BLaER1 treated with 17β-estradiol and CSF1 and Interleukin-3, amounts not matched to agents 10 nM and 100 nM (cell line): ENCODE measurements at regions not wholly inside any gene's neighbourhood (a gene's known extent, or its start where the extent isn't known, plus 50 kb on each side); places are given as distances from the start of the nearest gene placed in this dataset.

ENCODE experiments used
- H3K27ac ChIP-seq, 11 experiments: shearing (Covaris generic); formaldehyde crosslinking; 2 replicates each; pipeline ENCODE4 v1.8.1; 2022
- H3K27me3 ChIP-seq, 11 experiments: shearing (Covaris generic); formaldehyde crosslinking; 2 replicates each; pipeline ENCODE4 v1.8.1; 2022
- H3K36me3 ChIP-seq, 11 experiments: shearing (Covaris generic); formaldehyde crosslinking; 2 replicates each; pipeline ENCODE4 v1.8.1; 2022
- H3K4me1 ChIP-seq, 10 experiments: shearing (Covaris generic); formaldehyde crosslinking; 2 replicates each; pipeline ENCODE4 v1.8.1; 2022
- H3K4me2 ChIP-seq, 11 experiments: shearing (Covaris generic); formaldehyde crosslinking; 2 replicates each; pipeline ENCODE4 v1.8.1; 2022
- H3K4me3 ChIP-seq, 10 experiments: shearing (Covaris generic); formaldehyde crosslinking; 2 replicates each; pipeline ENCODE4 v1.8.1; 2022
- H3K9ac ChIP-seq, 11 experiments: shearing (Covaris generic); formaldehyde crosslinking; 2 replicates each; pipeline ENCODE4 v1.8.1; 2022
- H3K9me3 ChIP-seq, 11 experiments: shearing (Covaris generic); formaldehyde crosslinking; replicated peaks in 1 of 11; 2 replicates each; pipeline ENCODE4 v1.8.1; 2022
- H4K20me1 ChIP-seq, 11 experiments: shearing (Covaris generic); formaldehyde crosslinking; 2 replicates each; pipeline ENCODE4 v1.8.1; 2022
- Cebpa-rat ChIP-seq, 11 experiments: shearing (Covaris generic); IDR thresholded peaks; 2 replicates each; pipeline ENCODE4 v1.8.1; 2022

GRCh38 chr5:135635451-135635850 lies 56.7 kb upstream of the CXCL14 start:
- Histone ChIP-seq H3K4me3 (no peak overlapping the region), H3K4me2 (no peak overlapping the region), H3K4me1 (peaks cover 3 to 12% (median 6%) of the 10 kb centered on the region in 10 experiments; a peak in 17 of 20 replicates), H3K27ac (no peak overlapping the region), H3K36me3 (no peaks in the 10 kb centered on the region), H3K9me3 (no peaks in the 10 kb centered on the region), H3K9ac (no peak overlapping the region), H4K20me1 (no peaks in the 10 kb centered on the region), H3K27me3 (no peaks in the 10 kb centered on the region)
- no peak for TF ChIP-seq Cebpa-rat (IDR thresholded peaks at IDR 0.05)

GRCh38 chr5:135632798-135633197 lies 54.0 kb upstream of the CXCL14 start:
- no peaks in the 10 kb centered on the region for H3K9me3 ChIP-seq
- H3K4me2 ChIP-seq: no peak overlapping the region
- H3K27ac ChIP-seq: no peak overlapping the region
- peaks cover 9 to 21% (median 19%) of the 10 kb centered on the region in 10 experiments; a peak in 19 of 20 replicates for H3K4me1 ChIP-seq
- H3K9ac ChIP-seq: no peak overlapping the region
- peaks cover 0 to 4% (median 0%) of the 10 kb centered on the region in 11 experiments; a peak in 1 of 22 replicates for H4K20me1 ChIP-seq
- H3K36me3 ChIP-seq: no peaks in the 10 kb centered on the region
- H3K27me3 ChIP-seq: no peaks in the 10 kb centered on the region
- no peak overlapping the region for H3K4me3 ChIP-seq
- no peak for TF ChIP-seq Cebpa-rat (IDR thresholded peaks at IDR 0.05)

GRCh38 chr5:135631391-135631790 lies 52.6 kb upstream of the CXCL14 start:
- Histone ChIP-seq H3K4me1 (peaks cover 9 to 21% (median 19%) of the 10 kb centered on the region in 10 experiments; a peak in 19 of 20 replicates), H3K27me3 (no peaks in the 10 kb centered on the region), H3K9ac (no peak overlapping the region), H3K9me3 (no peaks in the 10 kb centered on the region), H3K27ac (no peak overlapping the region), H4K20me1 (peaks cover 0 to 4% (median 0%) of the 10 kb centered on the region in 11 experiments; a peak in 1 of 22 replicates), H3K4me2 (peak overlapping the region in 4 of 11 experiments; percentile 19 to 71 (median 20); a peak in 4 of 22 replicates), H3K4me3 (no peak overlapping the region), H3K36me3 (no peaks in the 10 kb centered on the region)
- TF ChIP-seq Cebpa-rat (IDR thresholded peaks at IDR 0.05): no peak

GRCh38 chr5:135629666-135630065 lies 50.9 kb upstream of the CXCL14 start:
- Histone ChIP-seq H3K36me3 (no peaks in the 10 kb centered on the region), H3K9ac (no peak overlapping the region), H3K4me1 (peaks cover 9 to 21% (median 19%) of the 10 kb centered on the region in 10 experiments; a peak in 19 of 20 replicates), H4K20me1 (peaks cover 0 to 4% (median 0%) of the 10 kb centered on the region in 11 experiments; a peak in 1 of 22 replicates), H3K27me3 (no peaks in the 10 kb centered on the region), H3K27ac (no peak overlapping the region), H3K4me2 (peak overlapping the region in 9 of 11 experiments; percentile 12 to 73 (median 51); a peak in 17 of 22 replicates), H3K4me3 (no peak overlapping the region), H3K9me3 (no peaks in the 10 kb centered on the region)
- no peak for TF ChIP-seq Cebpa-rat (IDR thresholded peaks at IDR 0.05)

GRCh38 chr5:135628771-135629563 lies 50.2 kb upstream of the CXCL14 start:
- H3K27me3 ChIP-seq: no peaks in the 10 kb centered on the region
- peak overlapping the region in 8 of 11 experiments; percentile 40 to 73 (median 56); a peak in 15 of 22 replicates for H3K4me2 ChIP-seq
- H3K36me3 ChIP-seq: no peaks in the 10 kb centered on the region
- H3K27ac ChIP-seq: no peak overlapping the region
- H3K9me3 ChIP-seq: no peaks in the 10 kb centered on the region
- peaks cover 0 to 4% (median 0%) of the 10 kb centered on the region in 11 experiments; a peak in 1 of 22 replicates for H4K20me1 ChIP-seq
- no peak overlapping the region for H3K9ac ChIP-seq
- TF ChIP-seq Cebpa-rat (IDR thresholded peaks at IDR 0.05): no peak
- H3K4me3 ChIP-seq: no peak overlapping the region
- H3K4me1 ChIP-seq: peaks cover 9 to 21% (median 19%) of the 10 kb centered on the region in 10 experiments; a peak in 19 of 20 replicates
